Lower lobe of right lung (tissue), 2 donors: ENCODE measurements at regions not wholly inside any gene's neighbourhood (a gene's known extent, or its start where the extent isn't known, plus 50 kb on each side); places are given as distances from the start of the nearest gene placed in this dataset.

Experiments
- ATAC-seq, 2 donors: fragments of 200-7000 bp; cut with Tn5 transposase; one replicate each; pipeline ENCODE4 v1.9.1; 2020 to 2022; ENCODE audit warnings: mild to moderate bottlenecking in 2 of 2, moderate library complexity in 2 of 2
- DNase-seq: peaks from one replicate; pipeline ENCODE4 v3.0.0-alpha.2; 2020
- H3K27ac ChIP-seq: fragments of 200-600 bp; one replicate; pipeline ENCODE4 v1.8.0; 2022
- H3K27me3 ChIP-seq: fragments of 200-600 bp; one replicate; pipeline ENCODE4 v1.8.0; 2022; ENCODE audit warnings: low read depth
- H3K36me3 ChIP-seq: fragments of 200-600 bp; one replicate; pipeline ENCODE4 v1.8.0; 2022; ENCODE audit warnings: mild to moderate bottlenecking
- H3K4me1 ChIP-seq: fragments of 200-600 bp; one replicate; pipeline ENCODE4 v1.8.0; 2022
- H3K4me3 ChIP-seq: fragments of 200-600 bp; one replicate; pipeline ENCODE4 v1.8.0; 2022; ENCODE audit warnings: mild to moderate bottlenecking
- H3K9me3 ChIP-seq: fragments of 200-600 bp; one replicate; pipeline ENCODE4 v1.8.0; 2022
- intact Hi-C: fragments of 100-400 bp; cut with DNase I; formaldehyde crosslinking; loops from one replicate; pipeline ENCODE4 v1.11.0; 2022
- TF ChIP-seq, protein P1 (sequence below): fragments of 200-600 bp; IDR thresholded peaks from one replicate; pipeline ENCODE4 v1.8.0; 2022; ENCODE audit warnings: antibody characterized with exemption, mild to moderate bottlenecking
- donor health status: DM: no; HTN: yes; CAD: no; lungs with severe emphysema.

DNA sequence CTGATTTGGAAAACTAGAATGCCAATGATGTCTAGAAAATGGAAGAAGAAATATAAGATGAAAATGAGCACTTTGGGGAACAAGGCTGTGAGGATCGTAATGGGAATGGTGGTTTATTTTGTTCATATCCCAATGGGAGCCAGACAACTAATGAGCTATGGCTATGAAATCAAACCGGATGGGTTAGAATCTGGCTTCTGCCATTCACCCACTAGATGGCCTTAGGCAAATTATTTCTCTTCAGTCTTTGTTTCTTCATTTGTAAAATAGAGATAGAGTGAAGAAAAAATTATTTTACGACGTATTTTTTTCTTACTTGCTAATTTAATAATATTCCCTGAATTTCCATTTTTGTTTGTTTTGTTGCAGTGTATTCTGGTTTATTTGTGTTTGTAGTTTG is 572.1 kb upstream of the IGFBP3 start:
- Histone ChIP-seq H3K27ac (no peak overlapping the region), H3K4me3 (no peak overlapping the region), H3K36me3 (no peaks in the 10 kb centered on the region), H3K4me1 (no peaks in the 10 kb centered on the region), H3K9me3 (no peaks in the 10 kb centered on the region), H3K27me3 (no peaks in the 10 kb centered on the region)
- ATAC-seq: no peak
- TF ChIP-seq, protein P1, sequence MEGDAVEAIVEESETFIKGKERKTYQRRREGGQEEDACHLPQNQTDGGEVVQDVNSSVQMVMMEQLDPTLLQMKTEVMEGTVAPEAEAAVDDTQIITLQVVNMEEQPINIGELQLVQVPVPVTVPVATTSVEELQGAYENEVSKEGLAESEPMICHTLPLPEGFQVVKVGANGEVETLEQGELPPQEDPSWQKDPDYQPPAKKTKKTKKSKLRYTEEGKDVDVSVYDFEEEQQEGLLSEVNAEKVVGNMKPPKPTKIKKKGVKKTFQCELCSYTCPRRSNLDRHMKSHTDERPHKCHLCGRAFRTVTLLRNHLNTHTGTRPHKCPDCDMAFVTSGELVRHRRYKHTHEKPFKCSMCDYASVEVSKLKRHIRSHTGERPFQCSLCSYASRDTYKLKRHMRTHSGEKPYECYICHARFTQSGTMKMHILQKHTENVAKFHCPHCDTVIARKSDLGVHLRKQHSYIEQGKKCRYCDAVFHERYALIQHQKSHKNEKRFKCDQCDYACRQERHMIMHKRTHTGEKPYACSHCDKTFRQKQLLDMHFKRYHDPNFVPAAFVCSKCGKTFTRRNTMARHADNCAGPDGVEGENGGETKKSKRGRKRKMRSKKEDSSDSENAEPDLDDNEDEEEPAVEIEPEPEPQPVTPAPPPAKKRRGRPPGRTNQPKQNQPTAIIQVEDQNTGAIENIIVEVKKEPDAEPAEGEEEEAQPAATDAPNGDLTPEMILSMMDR: no peak
- no peak for DNase-seq
- intact Hi-C loops: no loop called here

DNA sequence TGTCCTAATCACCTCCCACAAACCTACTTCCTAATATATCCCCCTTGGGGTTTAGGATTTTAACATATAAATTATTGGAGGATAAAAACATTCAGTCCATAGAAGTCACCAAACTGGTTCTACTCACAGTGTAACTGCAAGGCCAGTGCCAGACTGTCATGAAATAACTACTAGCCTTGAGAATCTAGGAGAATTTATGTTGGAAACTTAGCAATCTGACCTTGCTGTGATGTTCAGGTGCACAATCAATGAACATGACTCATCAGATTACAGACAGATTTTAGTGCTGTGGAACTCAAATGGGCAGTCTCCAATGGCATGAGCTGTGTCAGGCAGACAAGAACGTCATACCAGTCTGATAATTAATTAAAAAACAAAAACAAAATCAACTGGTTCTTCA is 571.4 kb upstream of the IGFBP3 start:
- H3K4me1 ChIP-seq: no peaks in the 10 kb centered on the region
- H3K27ac ChIP-seq: no peak overlapping the region
- no peaks in the 10 kb centered on the region for H3K9me3 ChIP-seq
- intact Hi-C loops: no loop called here
- DNase-seq (no peak), ATAC-seq (no peak)
- H3K36me3 ChIP-seq: no peaks in the 10 kb centered on the region
- no peak overlapping the region for H3K4me3 ChIP-seq
- no peaks in the 10 kb centered on the region for H3K27me3 ChIP-seq
- TF ChIP-seq, protein P1: no peak

GRCh38 chr7:46490406-46490805 is 569.3 kb upstream of the IGFBP3 start:
- H3K9me3 ChIP-seq: no peaks in the 10 kb centered on the region
- TF ChIP-seq, protein P1: no peak
- no peak for ATAC-seq

DNA sequence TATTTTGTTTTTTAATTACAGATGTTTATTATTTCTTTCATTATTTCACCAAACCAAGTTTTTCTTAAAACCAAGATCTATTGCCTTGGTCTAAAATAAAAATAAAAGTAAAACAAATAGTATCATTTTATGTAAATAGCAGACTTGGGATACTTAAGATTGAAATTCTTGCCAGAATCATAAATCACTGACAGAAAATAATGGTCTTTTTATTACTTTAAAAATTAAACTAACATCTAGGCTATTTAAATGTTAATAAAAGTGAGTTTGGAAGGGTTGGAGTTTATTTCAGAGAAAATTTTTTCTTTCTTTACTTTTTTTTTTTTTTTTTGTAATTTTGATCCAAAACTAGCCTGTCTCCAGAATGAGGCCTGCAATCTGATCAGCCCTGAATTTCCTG is 568.0 kb upstream of the IGFBP3 start:
- H3K36me3 ChIP-seq: no peaks in the 10 kb centered on the region
- intact Hi-C loops: no loop called here
- no peaks in the 10 kb centered on the region for H3K9me3 ChIP-seq
- DNase-seq: no peak
- no peak overlapping the region for H3K27ac ChIP-seq
- H3K27me3 ChIP-seq: no peaks in the 10 kb centered on the region
- TF ChIP-seq, protein P1: no peak
- H3K4me1 ChIP-seq: no peaks in the 10 kb centered on the region
- no peak for ATAC-seq
- no peak overlapping the region for H3K4me3 ChIP-seq

More at GRCh38 chr7:46490406-46490805, 569.3 kb upstream of the IGFBP3 start:
- Histone ChIP-seq H3K27me3 (no peaks in the 10 kb centered on the region), H3K27ac (no peak overlapping the region), H3K36me3 (no peaks in the 10 kb centered on the region), H3K4me3 (no peak overlapping the region), H3K4me1 (no peaks in the 10 kb centered on the region)
- intact Hi-C loops: no loop called here
- no peak for DNase-seq

DNA sequence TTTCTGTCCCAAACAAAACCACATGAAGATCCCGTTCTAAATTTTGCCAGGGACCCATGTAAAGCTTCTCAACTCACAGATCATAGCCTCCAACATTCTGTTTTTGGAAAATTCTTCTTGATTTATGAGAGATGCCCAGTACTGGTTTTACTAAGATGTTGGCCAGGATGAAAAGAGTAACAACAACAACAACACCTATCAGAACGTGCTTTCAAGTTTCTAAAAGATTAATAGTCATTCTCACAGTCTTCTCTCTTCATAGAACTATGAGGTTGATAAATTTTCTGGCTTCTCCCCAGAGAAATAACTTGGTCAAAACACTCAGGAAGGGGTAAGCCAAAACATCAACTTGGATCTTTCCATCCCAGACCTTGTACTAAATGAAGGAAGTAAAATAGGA is 567.5 kb upstream of the IGFBP3 start:
- H3K9me3 ChIP-seq: no peaks in the 10 kb centered on the region
- no peaks in the 10 kb centered on the region for H3K36me3 ChIP-seq
- DNase-seq: no peak
- TF ChIP-seq, protein P1: no peak
- no peak overlapping the region for H3K4me3 ChIP-seq
- H3K27me3 ChIP-seq: no peaks in the 10 kb centered on the region
- ATAC-seq: no peak
- H3K27ac ChIP-seq: no peak overlapping the region
- intact Hi-C loops: no loop called here
- no peaks in the 10 kb centered on the region for H3K4me1 ChIP-seq
